Loucy (cell line): ENCODE measurements at regions not wholly inside any gene's neighbourhood (a gene's known extent, or its start where the extent isn't known, plus 50 kb on each side); places are given as distances from the start of the nearest gene placed in this dataset.

Source experiments
- H2AFZ ChIP-seq: fragments of 200-600 bp; sonication (generic); 2 replicates; pipeline ENCODE4 v1.6.0; 2016; ENCODE audit warnings: antibody characterized with exemption, mild to moderate bottlenecking, low read length, moderate library complexity
- H3F3A ChIP-seq: fragments of 200-600 bp; 2 replicates; pipeline ENCODE4 v1.6.0; 2016; ENCODE audit warnings: antibody characterized with exemption, low read depth, mild to moderate bottlenecking
- H3K27me3 ChIP-seq: fragments of 200-600 bp; sonication (generic); 2 replicates; pipeline ENCODE4 v1.6.1; 2014; ENCODE audit warnings: low read length, mild to moderate bottlenecking; ENCODE audit not compliant: insufficient read depth, poor library complexity, severe bottlenecking
- H3K36me3 ChIP-seq: fragments of 200-600 bp; sonication (generic); 2 replicates; pipeline ENCODE4 v1.6.1; 2016; ENCODE audit warnings: low read length; ENCODE audit not compliant: insufficient read depth
- H3K4me1 ChIP-seq: fragments of 200-600 bp; sonication (generic); 2 replicates; pipeline ENCODE4 v1.5.1; 2014; ENCODE audit warnings: low read length, mild to moderate bottlenecking; ENCODE audit not compliant: insufficient read depth, poor library complexity, severe bottlenecking
- H3K4me2 ChIP-seq: fragments of 200-600 bp; sonication (generic); 2 replicates; pipeline ENCODE4 v1.6.0; 2014; ENCODE audit warnings: antibody characterized with exemption, low read length, low read depth, mild to moderate bottlenecking; ENCODE audit not compliant: poor library complexity, severe bottlenecking
- H3K4me3 ChIP-seq: fragments of 200-600 bp; sonication (generic); 2 replicates; pipeline ENCODE4 v1.5.1; 2014; ENCODE audit warnings: low read length, mild to moderate bottlenecking, mixed read lengths; ENCODE audit not compliant: poor library complexity, severe bottlenecking
- H3K79me2 ChIP-seq: fragments of 200-600 bp; sonication (generic); 2 replicates; pipeline ENCODE4 v1.6.1; 2014; ENCODE audit warnings: low read length; ENCODE audit not compliant: insufficient read depth
- H3K9ac ChIP-seq: fragments of 200-600 bp; sonication (generic); 2 replicates; pipeline ENCODE4 v1.6.0; 2014; ENCODE audit warnings: mild to moderate bottlenecking, low read depth, low read length, moderate library complexity; ENCODE audit not compliant: poor library complexity, severe bottlenecking
- H3K9me2 ChIP-seq: fragments of 200-600 bp; sonication (generic); replicated peaks from 2 replicates; pipeline ENCODE4 v1.6.1; 2016; ENCODE audit warnings: low read depth, low read length, mixed read lengths
- H3K9me3 ChIP-seq: fragments of 200-600 bp; sonication (generic); 2 replicates; pipeline ENCODE4 v1.6.1; 2014; ENCODE audit warnings: mild to moderate bottlenecking, antibody characterized with exemption, low read length, low read depth; ENCODE audit not compliant: insufficient read depth
- H4K20me1 ChIP-seq: fragments of 200-600 bp; sonication (generic); 2 replicates; pipeline ENCODE4 v1.6.0; 2014; ENCODE audit warnings: antibody characterized with exemption, low read length, mild to moderate bottlenecking; ENCODE audit not compliant: insufficient read depth, poor library complexity, severe bottlenecking
- CTCF ChIP-seq: fragments of 200-600 bp; sonication (generic); conservative IDR thresholded peaks from 2 replicates; pipeline ENCODE4 v1.5.1; 2014; ENCODE audit warnings: mild to moderate bottlenecking, antibody characterized with exemption, low read length
- EZH2phosphoT487 ChIP-seq: fragments of 200-600 bp; IDR thresholded peaks from 2 replicates; pipeline ENCODE4 v1.6.1; 2018; ENCODE audit warnings: antibody characterized with exemption, mild to moderate bottlenecking, moderate library complexity, borderline replicate concordance

GRCh38 chr16:5508371-5508770 lies 410.8 kb upstream of the EEF2KMT start:
- H2AFZ ChIP-seq = no peak overlapping the region
- H3K9ac ChIP-seq = no peak overlapping the region
- H3K4me2 ChIP-seq = no peak overlapping the region
- H3K4me3 ChIP-seq = no peak overlapping the region
- no peaks in the 10 kb centered on the region for H3K4me1 ChIP-seq
- TF ChIP-seq CTCF (no peak), EZH2phosphoT487 (no peak)
- no peaks in the 10 kb centered on the region for H4K20me1 ChIP-seq
- H3K27me3 ChIP-seq = no peaks in the 10 kb centered on the region
- H3K79me2 ChIP-seq = no peaks in the 10 kb centered on the region
- no peaks in the 10 kb centered on the region for H3F3A ChIP-seq
- H3K9me3 ChIP-seq = no peaks in the 10 kb centered on the region
- no peaks in the 10 kb centered on the region for H3K9me2 ChIP-seq
- H3K36me3 ChIP-seq = no peaks in the 10 kb centered on the region

- no peaks in the 10 kb centered on the region for H3K36me3 ChIP-seq
- no peaks in the 10 kb centered on the region for H3K27me3 ChIP-seq
- no peaks in the 10 kb centered on the region for H3K9me2 ChIP-seq
- H3K9me3 ChIP-seq = no peaks in the 10 kb centered on the region
- H3K79me2 ChIP-seq = no peaks in the 10 kb centered on the region
- H2AFZ ChIP-seq = no peak overlapping the region
- no peaks in the 10 kb centered on the region for H3F3A ChIP-seq
- no peak overlapping the region for H3K4me3 ChIP-seq
- no peak overlapping the region for H3K4me2 ChIP-seq
- H3K4me1 ChIP-seq = no peaks in the 10 kb centered on the region
- no peak overlapping the region for H3K9ac ChIP-seq
- TF ChIP-seq EZH2phosphoT487 (no peak), CTCF (no peak)
- no peaks in the 10 kb centered on the region for H4K20me1 ChIP-seq
Measured at GRCh38 chr16:5506021-5506420, 408.4 kb upstream of the EEF2KMT start.

- H3K4me3 ChIP-seq = no peak overlapping the region
- TF ChIP-seq EZH2phosphoT487 (no peak), CTCF (no peak)
Measured at GRCh38 chr16:5505091-5505887, 407.7 kb upstream of the EEF2KMT start.

More at GRCh38 chr16:5505091-5505887, 407.7 kb upstream of the EEF2KMT start:
- Histone ChIP-seq H3K27me3 (no peaks in the 10 kb centered on the region), H3K79me2 (no peaks in the 10 kb centered on the region), H3K9me3 (no peaks in the 10 kb centered on the region), H2AFZ (no peak overlapping the region), H3K9ac (no peak overlapping the region), H3K9me2 (no peaks in the 10 kb centered on the region), H4K20me1 (no peaks in the 10 kb centered on the region), H3K4me2 (no peak overlapping the region), H3K36me3 (no peaks in the 10 kb centered on the region), H3K4me1 (no peaks in the 10 kb centered on the region), H3F3A (no peaks in the 10 kb centered on the region)
